B cell (primary cell): ENCODE measurements at regions not wholly inside any gene's neighbourhood (a gene's known extent, or its start where the extent isn't known, plus 50 kb on each side); places are given as distances from the start of the nearest gene placed in this dataset.

ENCODE experiments used
- ATAC-seq: fragments of 200-7000 bp; cut with Tn5 transposase; one replicate; pipeline ENCODE4 v1.10.0; 2021; ENCODE audit warnings: low read depth, mild to moderate bottlenecking, moderate number of reproducible peaks, moderate library complexity
- CTCF ChIA-PET: fragments of 350-600 bp; sonication (Branson Sonifier 250); formaldehyde crosslinking; loops from one replicate; lab custom pipeline; 2021; ENCODE audit warnings: antibody characterized with exemption, inconsistent platforms; lab: Charles Lee
- POLR2A ChIA-PET: fragments of 350-600 bp; sonication (Branson Sonifier 250); formaldehyde crosslinking; loops from one replicate; lab custom pipeline; 2021; ENCODE audit warnings: antibody characterized with exemption; lab: Charles Lee
- DNase-seq: peaks from one replicate; pipeline ENCODE4 v3.0.0; 2013
- H2AFZ ChIP-seq: 2 replicates; pipeline ENCODE4 v1.6.1; 2012; ENCODE audit warnings: mild to moderate bottlenecking, low read depth, low read length; ENCODE audit not compliant: insufficient read depth, poor library complexity, severe bottlenecking
- H3K27ac ChIP-seq, 2 donors: 1 replicate in 1 of 2; 2 replicates in 1 of 2; pipeline ENCODE4 v1.5.1; 2012 to 2013; ENCODE audit warnings: low read length in 2 of 2, mild to moderate bottlenecking in 2 of 2, moderate library complexity in 1 of 2
- H3K27me3 ChIP-seq, 4 experiments: fragments of 200-600 bp in 1 of 4; sonication (generic) in 1 of 4; replicated peaks in 1 of 4; 1 replicate in 2 of 4; 2 replicates in 2 of 4; pipeline versions ENCODE4 v1.6.1 to v1.7.0; 2013 to 2016; ENCODE audit warnings: low read length in 3 of 4, mild to moderate bottlenecking in 2 of 4, mixed read lengths in 1 of 4, moderate library complexity in 1 of 4; ENCODE audit not compliant: insufficient read depth in 4 of 4, control insufficient read depth in 3 of 4; ENCODE audit errors: control extremely low read depth in 1 of 4
- H3K36me3 ChIP-seq, 2 experiments: replicated peaks in 1 of 2; 1 replicate in 1 of 2; 2 replicates in 1 of 2; pipeline versions ENCODE4 v1.6.1 to v1.7.1; 2013; ENCODE audit warnings: low read length in 1 of 2; ENCODE audit not compliant: insufficient read depth in 2 of 2, control insufficient read depth in 1 of 2; ENCODE audit errors: control extremely low read depth in 1 of 2, extremely low read depth in 1 of 2
- H3K4me1 ChIP-seq, 2 donors: fragments of 200-600 bp in 1 of 2; sonication (generic) in 1 of 2; 1 replicate in 1 of 2; 2 replicates in 1 of 2; pipeline versions ENCODE4 v1.5.1 to v1.6.1; 2013 to 2017; ENCODE audit warnings: low read length in 2 of 2; ENCODE audit not compliant: control insufficient read depth in 2 of 2, insufficient read depth in 2 of 2
- H3K4me2 ChIP-seq: replicated peaks from 2 replicates; pipeline ENCODE3; 2012; ENCODE audit warnings: mild to moderate bottlenecking, low read depth, low read length; ENCODE audit not compliant: poor library complexity, severe bottlenecking
- H3K4me3 ChIP-seq, 5 experiments: fragments of 200-600 bp in 1 of 5; sonication (generic) in 1 of 5; 1 replicate in 3 of 5; 2 replicates in 2 of 5; pipeline versions ENCODE4 v1.5.1 to v1.7.0; 2011 to 2016; ENCODE audit warnings: low read length in 4 of 5, mild to moderate bottlenecking in 4 of 5, low read depth in 2 of 5, control low read depth in 1 of 5, moderate library complexity in 1 of 5; ENCODE audit not compliant: insufficient read depth in 1 of 5; ENCODE audit errors: control extremely low read depth in 1 of 5, extremely low read depth in 1 of 5
- H3K79me2 ChIP-seq: fragments of 200-600 bp; sonication (generic); one replicate; pipeline ENCODE4 v1.6.0; 2016; ENCODE audit warnings: low read length; ENCODE audit not compliant: control insufficient read depth, insufficient read depth
- H3K9ac ChIP-seq: fragments of 200-600 bp; sonication (generic); 2 replicates; pipeline ENCODE4 v1.6.1; 2017; ENCODE audit warnings: mild to moderate bottlenecking, low read length, moderate library complexity
- H3K9me3 ChIP-seq, 3 donors: one replicate each; pipeline versions ENCODE4 v1.6.1 to v1.7.1; 2013; ENCODE audit warnings: low read length in 2 of 3; ENCODE audit not compliant: control insufficient read depth in 2 of 3, insufficient read depth in 1 of 3; ENCODE audit errors: control extremely low read depth in 1 of 3
- H4K20me1 ChIP-seq: 2 replicates; pipeline ENCODE4 v1.6.0; 2012; ENCODE audit warnings: mild to moderate bottlenecking, low read length; ENCODE audit not compliant: insufficient read depth, control insufficient read depth, poor library complexity, severe bottlenecking
- H3K27ac Mint-ChIP-seq: one replicate; pipeline ENCODE4 v1.8.0; 2021; ENCODE audit warnings: mixed read lengths
- H3K27me3 Mint-ChIP-seq: one replicate; pipeline ENCODE4 v1.8.0; 2021; ENCODE audit warnings: mixed read lengths
- H3K4me1 Mint-ChIP-seq: one replicate; pipeline ENCODE4 v1.8.0; 2021; ENCODE audit warnings: mixed read lengths
- H3K4me3 Mint-ChIP-seq: one replicate; pipeline ENCODE4 v1.8.0; 2021; ENCODE audit warnings: mixed read lengths
- H3K9me3 Mint-ChIP-seq: one replicate; pipeline ENCODE4 v1.8.0; 2022; ENCODE audit warnings: mixed read lengths; ENCODE audit not compliant: insufficient read depth
- CTCF ChIP-seq: fragments of 200-600 bp; IDR thresholded peaks from one replicate; pipeline ENCODE4 v1.8.0; 2022; ENCODE audit warnings: antibody characterized with exemption, mild to moderate bottlenecking
- EZH2 ChIP-seq: IDR thresholded peaks from 2 replicates; pipeline ENCODE4 v1.6.1; 2012; ENCODE audit warnings: borderline replicate concordance, low read depth, mild to moderate bottlenecking, moderate library complexity, low read length; ENCODE audit not compliant: insufficient read depth, poor library complexity, severe bottlenecking
- WGBS: methylation state at CpG from one replicate; pipeline ENCODE4 v1.1.5; 2013; ENCODE audit warnings: missing lambda C conversion rate; ENCODE audit not compliant: insufficient coverage; 5-methylcytosine and 5-hydroxymethylcytosine counted together
- intact Hi-C: fragments of 100-400 bp; cut with micrococcal nuclease; formaldehyde crosslinking; loops from one replicate; pipeline ENCODE4 v1.10.0; 2022

GRCh38 chr2:82494739-82495138 is 1964.3 kb downstream of the SUCLG1 start:
- ChIA-PET POLR2A (no interaction called here), CTCF (no interaction called here)
- Histone ChIP-seq H3K4me2 (no peak overlapping the region), H3K27ac (no peak overlapping the region), H3K79me2 (no peaks in the 10 kb centered on the region), H2AFZ (no peak overlapping the region), H3K4me3 (no peak overlapping the region), H3K9ac (no peak overlapping the region), H3K4me1 (no peaks in the 10 kb centered on the region), H3K27me3 (no peaks in the 10 kb centered on the region), H4K20me1 (no peaks in the 10 kb centered on the region), H3K36me3 (no peaks in the 10 kb centered on the region), H3K9me3 (peaks cover 0 to 7% (median 1%) of the 10 kb centered on the region in 3 donors)
- H3K4me3 Mint-ChIP-seq = no peak overlapping the region
- H3K27ac Mint-ChIP-seq = no peak overlapping the region
- DNase-seq (no peak), ATAC-seq (no peak)
- peaks cover 8% of the 10 kb centered on the region for H3K9me3 Mint-ChIP-seq
- intact Hi-C loops = no loop called here
- no peaks in the 10 kb centered on the region for H3K27me3 Mint-ChIP-seq
- no CpG with 5 or more reads among the region's 5 CpGs for WGBS
- H3K4me1 Mint-ChIP-seq = no peaks in the 10 kb centered on the region
- no peak for TF ChIP-seq EZH2
- no peak for TF ChIP-seq CTCF

GRCh38 chr2:82491591-82491990 is 1967.5 kb downstream of the SUCLG1 start:
- Histone ChIP-seq H3K27ac (no peak overlapping the region), H3K27me3 (no peaks in the 10 kb centered on the region), H3K4me1 (no peaks in the 10 kb centered on the region), H3K4me2 (no peak overlapping the region), H3K9ac (no peak overlapping the region), H4K20me1 (no peaks in the 10 kb centered on the region), H3K79me2 (no peaks in the 10 kb centered on the region), H3K36me3 (no peaks in the 10 kb centered on the region), H2AFZ (no peak overlapping the region), H3K9me3 (peaks cover 0 to 2% (median 0%) of the 10 kb centered on the region in 3 donors), H3K4me3 (no peak overlapping the region)
- intact Hi-C loops = no loop called here
- no peak for DNase-seq
- H3K27me3 Mint-ChIP-seq = no peaks in the 10 kb centered on the region
- ChIA-PET CTCF (no interaction called here), POLR2A (no interaction called here)
- no CpG with 5 or more reads among the region's 1 CpG for WGBS
- H3K9me3 Mint-ChIP-seq = peaks cover 5% of the 10 kb centered on the region
- no peak overlapping the region for H3K27ac Mint-ChIP-seq
- no peaks in the 10 kb centered on the region for H3K4me1 Mint-ChIP-seq
- no peak for TF ChIP-seq EZH2
- TF ChIP-seq CTCF = no peak
- no peak overlapping the region for H3K4me3 Mint-ChIP-seq
- ATAC-seq = no peak
